Upper lobe of left lung (tissue), 4 donors: ENCODE measurements at regions not wholly inside any gene's neighbourhood (a gene's known extent, or its start where the extent isn't known, plus 50 kb on each side); places are given as distances from the start of the nearest gene placed in this dataset.

Experiments used
- CTCF ChIP-seq, 6 experiments: fragments of 450-650 bp in 4 of 6; fragments of 200-600 bp in 2 of 6; sonication (generic) in 2 of 6; IDR thresholded peaks; one replicate each; pipeline ENCODE4 v1.5.1; 2016 to 2019; ENCODE audit warnings: antibody characterized with exemption in 6 of 6
- POLR2A ChIP-seq, 4 donors: fragments of 450-650 bp; IDR thresholded peaks; one replicate each; pipeline ENCODE4 v1.5.1; 2016 to 2017; ENCODE audit warnings: antibody characterized with exemption in 4 of 4, mild to moderate bottlenecking in 2 of 4

GRCh38 chr3:117217355-117217754 is 507.8 kb downstream of the TUSC7 start:
- no peak for TF ChIP-seq POLR2A (IDR thresholded peaks at IDR 0.05)
- no peak for TF ChIP-seq CTCF (IDR thresholded peaks at IDR 0.05)
